ENCODE measurements at regions not wholly inside any gene's neighbourhood (a gene's known extent, or its start where the extent isn't known, plus 50 kb on each side); places are given as distances from the start of the nearest gene placed in this dataset.

- TF ChIP-seq SIN3A (IDR thresholded peaks at IDR 0.05; ENCODE audit: borderline replicate concordance, insufficient read depth, low read length) (no peak), POLR2AphosphoS5 (IDR thresholded peaks at IDR 0.05; ENCODE audit: low read depth, low read length) (no peak)
Measured at GRCh38 chr15:93432474-93432873, 343.5 kb upstream of the RGMA start.

All from PFSK-1 (cell line).